GM12878 (cell line): ENCODE measurements at regions not wholly inside any gene's neighbourhood (a gene's known extent, or its start where the extent isn't known, plus 50 kb on each side); places are given as distances from the start of the nearest gene placed in this dataset.

Experiments used
- NR2F1 ChIP-seq: fragments of 450-650 bp; conservative IDR thresholded peaks from 2 replicates; pipeline ENCODE4 v1.6.1; 2017; ENCODE audit warnings: mild to moderate bottlenecking
- TAF1 ChIP-seq: IDR thresholded peaks from 2 replicates; pipeline ENCODE4 v1.6.1; 2011; ENCODE audit warnings: mild to moderate bottlenecking, low read depth, low read length, borderline replicate concordance
- TCF12 ChIP-seq: IDR thresholded peaks from 2 replicates; pipeline ENCODE4 v1.6.1; 2011; ENCODE audit warnings: low read depth, mild to moderate bottlenecking, low read length
- TF ChIP-seq, protein P1 (sequence below), 3 experiments: IDR thresholded peaks in 2 of 3; conservative IDR thresholded peaks in 1 of 3; 2 replicates each; pipeline ENCODE4 v1.5.1; 2011; ENCODE audit warnings: low read depth in 3 of 3, low read length in 3 of 3, mild to moderate bottlenecking in 3 of 3, control low read depth in 2 of 3, moderate library complexity in 2 of 3, inconsistent platforms in 1 of 3, mixed read lengths in 1 of 3; ENCODE audit not compliant: control insufficient read depth in 2 of 3, insufficient read depth in 1 of 3; ENCODE audit errors: extremely low read depth in 1 of 3

- TF ChIP-seq NR2F1 (no peak), TCF12 (no peak), TAF1 (no peak)
- TF ChIP-seq, protein P1, sequence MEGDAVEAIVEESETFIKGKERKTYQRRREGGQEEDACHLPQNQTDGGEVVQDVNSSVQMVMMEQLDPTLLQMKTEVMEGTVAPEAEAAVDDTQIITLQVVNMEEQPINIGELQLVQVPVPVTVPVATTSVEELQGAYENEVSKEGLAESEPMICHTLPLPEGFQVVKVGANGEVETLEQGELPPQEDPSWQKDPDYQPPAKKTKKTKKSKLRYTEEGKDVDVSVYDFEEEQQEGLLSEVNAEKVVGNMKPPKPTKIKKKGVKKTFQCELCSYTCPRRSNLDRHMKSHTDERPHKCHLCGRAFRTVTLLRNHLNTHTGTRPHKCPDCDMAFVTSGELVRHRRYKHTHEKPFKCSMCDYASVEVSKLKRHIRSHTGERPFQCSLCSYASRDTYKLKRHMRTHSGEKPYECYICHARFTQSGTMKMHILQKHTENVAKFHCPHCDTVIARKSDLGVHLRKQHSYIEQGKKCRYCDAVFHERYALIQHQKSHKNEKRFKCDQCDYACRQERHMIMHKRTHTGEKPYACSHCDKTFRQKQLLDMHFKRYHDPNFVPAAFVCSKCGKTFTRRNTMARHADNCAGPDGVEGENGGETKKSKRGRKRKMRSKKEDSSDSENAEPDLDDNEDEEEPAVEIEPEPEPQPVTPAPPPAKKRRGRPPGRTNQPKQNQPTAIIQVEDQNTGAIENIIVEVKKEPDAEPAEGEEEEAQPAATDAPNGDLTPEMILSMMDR (IDR thresholded peaks at IDR 0.05 in 2 of 3, conservative IDR thresholded peaks at IDR 0.05 in 1 of 3; ENCODE audit: control insufficient read depth in 2 of 3, extremely low read depth in 1 of 3, insufficient read depth in 1 of 3, low read depth in 3 of 3, low read length in 3 of 3), result no peak
Measured at GRCh38 chr4:56250776-56251175, 136.5 kb downstream of the AASDH start.
